ENCODE measurements at regions not wholly inside any gene's neighbourhood (a gene's known extent, or its start where the extent isn't known, plus 50 kb on each side); places are given as distances from the start of the nearest gene placed in this dataset.

DNA sequence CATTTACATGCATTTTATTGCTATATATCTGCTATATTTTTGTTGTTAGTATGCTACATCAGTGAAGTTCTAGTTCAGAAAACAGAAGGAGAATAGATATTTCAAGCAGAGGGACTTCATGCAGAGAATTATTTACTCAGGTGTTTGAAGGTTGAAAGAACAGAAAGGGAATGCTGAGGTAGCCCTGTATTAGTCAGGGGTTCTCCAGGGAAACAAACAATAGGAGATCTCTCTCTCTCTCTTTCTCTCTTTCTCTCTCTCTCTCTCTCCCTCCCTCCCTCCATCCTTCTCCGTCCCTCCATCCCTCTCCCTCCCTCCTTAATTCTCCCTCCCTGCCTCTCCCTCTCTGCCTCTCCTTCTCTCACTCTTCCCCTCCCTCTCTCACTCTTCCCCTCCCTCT lies 114.3 kb upstream of the TDRD3 start:
- no peak for TF ChIP-seq POLR2A (IDR thresholded peaks at IDR 0.05)
- TF ChIP-seq, protein P1, sequence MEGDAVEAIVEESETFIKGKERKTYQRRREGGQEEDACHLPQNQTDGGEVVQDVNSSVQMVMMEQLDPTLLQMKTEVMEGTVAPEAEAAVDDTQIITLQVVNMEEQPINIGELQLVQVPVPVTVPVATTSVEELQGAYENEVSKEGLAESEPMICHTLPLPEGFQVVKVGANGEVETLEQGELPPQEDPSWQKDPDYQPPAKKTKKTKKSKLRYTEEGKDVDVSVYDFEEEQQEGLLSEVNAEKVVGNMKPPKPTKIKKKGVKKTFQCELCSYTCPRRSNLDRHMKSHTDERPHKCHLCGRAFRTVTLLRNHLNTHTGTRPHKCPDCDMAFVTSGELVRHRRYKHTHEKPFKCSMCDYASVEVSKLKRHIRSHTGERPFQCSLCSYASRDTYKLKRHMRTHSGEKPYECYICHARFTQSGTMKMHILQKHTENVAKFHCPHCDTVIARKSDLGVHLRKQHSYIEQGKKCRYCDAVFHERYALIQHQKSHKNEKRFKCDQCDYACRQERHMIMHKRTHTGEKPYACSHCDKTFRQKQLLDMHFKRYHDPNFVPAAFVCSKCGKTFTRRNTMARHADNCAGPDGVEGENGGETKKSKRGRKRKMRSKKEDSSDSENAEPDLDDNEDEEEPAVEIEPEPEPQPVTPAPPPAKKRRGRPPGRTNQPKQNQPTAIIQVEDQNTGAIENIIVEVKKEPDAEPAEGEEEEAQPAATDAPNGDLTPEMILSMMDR (IDR thresholded peaks at IDR 0.05 in 4 of 5, conservative IDR thresholded peaks at IDR 0.05 in 1 of 5), result no peak
